ENCODE measurements at regions not wholly inside any gene's neighbourhood (a gene's known extent, or its start where the extent isn't known, plus 50 kb on each side); places are given as distances from the start of the nearest gene placed in this dataset.

GRCh38 chr6:130577178-130577919 is 211.5 kb downstream of the TMEM200A start:
- no peak for TF ChIP-seq CTCF (IDR thresholded peaks at IDR 0.05)
- no peak for TF ChIP-seq POLR2AphosphoS5 (IDR thresholded peaks at IDR 0.05; ENCODE audit: insufficient read depth in 1 of 2, low read depth in 1 of 2)
- no peak for TF ChIP-seq POLR2A (IDR thresholded peaks at IDR 0.05)
